BLaER1 treated with 17β-estradiol and CSF1 and Interleukin-3, amounts not matched to agents 10 nM and 100 nM (cell line): ENCODE measurements at regions not wholly inside any gene's neighbourhood (a gene's known extent, or its start where the extent isn't known, plus 50 kb on each side); places are given as distances from the start of the nearest gene placed in this dataset.

Experiments
- H3K27ac ChIP-seq, 11 experiments: shearing (Covaris generic); formaldehyde crosslinking; 2 replicates each; pipeline ENCODE4 v1.8.1; 2022
- H3K27me3 ChIP-seq, 11 experiments: shearing (Covaris generic); formaldehyde crosslinking; 2 replicates each; pipeline ENCODE4 v1.8.1; 2022
- H3K36me3 ChIP-seq, 11 experiments: shearing (Covaris generic); formaldehyde crosslinking; 2 replicates each; pipeline ENCODE4 v1.8.1; 2022
- H3K4me1 ChIP-seq, 10 experiments: shearing (Covaris generic); formaldehyde crosslinking; 2 replicates each; pipeline ENCODE4 v1.8.1; 2022
- H3K4me2 ChIP-seq, 11 experiments: shearing (Covaris generic); formaldehyde crosslinking; 2 replicates each; pipeline ENCODE4 v1.8.1; 2022
- H3K4me3 ChIP-seq, 10 experiments: shearing (Covaris generic); formaldehyde crosslinking; 2 replicates each; pipeline ENCODE4 v1.8.1; 2022
- H3K9ac ChIP-seq, 11 experiments: shearing (Covaris generic); formaldehyde crosslinking; 2 replicates each; pipeline ENCODE4 v1.8.1; 2022
- H3K9me3 ChIP-seq, 11 experiments: shearing (Covaris generic); formaldehyde crosslinking; replicated peaks in 1 of 11; 2 replicates each; pipeline ENCODE4 v1.8.1; 2022
- H4K20me1 ChIP-seq, 11 experiments: shearing (Covaris generic); formaldehyde crosslinking; 2 replicates each; pipeline ENCODE4 v1.8.1; 2022
- Cebpa-rat ChIP-seq, 11 experiments: shearing (Covaris generic); IDR thresholded peaks; 2 replicates each; pipeline ENCODE4 v1.8.1; 2022

- peaks cover 86 to 92% (median 89%) of the 10 kb centered on the region in 10 experiments for H3K4me1 ChIP-seq
- H3K4me2 ChIP-seq, result peak overlapping the region; percentile 47 to 92 (median 79)
- peaks cover 0 to 15% (median 9%) of the 10 kb centered on the region in 11 experiments; a peak in 10 of 22 replicates for H3K9me3 ChIP-seq
- H3K27me3 ChIP-seq, result peaks cover 0 to 8% (median 0%) of the 10 kb centered on the region in 11 experiments; a peak in 2 of 22 replicates
- H3K36me3 ChIP-seq, result peaks cover 0 to 10% (median 0%) of the 10 kb centered on the region in 11 experiments; a peak in 3 of 22 replicates
- H3K9ac ChIP-seq, result peak overlapping the region in 6 of 11 experiments; percentile 2 to 45 (median 33); a peak in 8 of 22 replicates
- H3K4me3 ChIP-seq, result no peak overlapping the region
- no peaks in the 10 kb centered on the region; a peak in 1 of 22 replicates for H4K20me1 ChIP-seq
- no peak for TF ChIP-seq Cebpa-rat (IDR thresholded peaks at IDR 0.05)
- peak overlapping the region in 7 of 11 experiments; percentile 15 to 80 (median 46); a peak in 13 of 22 replicates for H3K27ac ChIP-seq
Measured at GRCh38 chrX:10106806-10107205, 50.0 kb upstream of the CLCN4 start.
